ENCODE measurements at regions not wholly inside any gene's neighbourhood (a gene's known extent, or its start where the extent isn't known, plus 50 kb on each side); places are given as distances from the start of the nearest gene placed in this dataset.
"Not testable (repeated sequence)": the region's sequence is repeated elsewhere in the genome, so short reads cannot be mapped to it uniquely, and the experiment has no call there.

DNA sequence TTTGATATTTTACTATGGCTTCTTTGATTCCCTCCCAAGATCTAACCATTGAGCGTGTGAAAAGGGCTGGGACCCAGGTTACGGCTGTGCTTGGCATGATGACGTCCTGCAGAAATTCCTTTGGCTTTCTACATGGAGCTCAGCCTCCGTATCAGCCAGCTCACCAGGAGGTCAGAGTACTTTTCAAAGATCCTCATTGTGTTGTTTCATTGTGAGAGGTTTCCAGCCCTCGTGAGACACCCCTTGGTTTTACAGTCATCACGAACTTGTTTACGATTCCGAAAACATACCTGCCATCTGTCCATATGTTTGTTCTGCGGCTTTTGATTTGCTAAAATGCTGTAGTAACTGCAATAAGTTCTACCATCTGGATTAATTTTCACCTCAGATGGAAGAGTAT is 453.1 kb downstream of the TMEM121 start:
- no peaks in the 10 kb centered on the region for H3K4me1 ChIP-seq (ENCODE audit: control insufficient read depth in 5 of 5, insufficient read depth in 5 of 5, low read length in 5 of 5)
- H3K9ac ChIP-seq (ENCODE audit: low read length in 5 of 5), result no peak overlapping the region
- no peaks in the 10 kb centered on the region for H3K9me3 ChIP-seq (ENCODE audit: control insufficient read depth in 5 of 5, low read length in 5 of 5)
- no peak overlapping the region for H3K27ac ChIP-seq (ENCODE audit: low read depth, low read length)
- no peak overlapping the region for H3K4me3 ChIP-seq (ENCODE audit: low read depth in 1 of 5, low read length in 5 of 5)
- H3K36me3 ChIP-seq (ENCODE audit: control insufficient read depth in 5 of 5, insufficient read depth in 5 of 5, low read length in 5 of 5), result no peaks in the 10 kb centered on the region
- peaks cover 3 to 7% (median 6%) of the 10 kb centered on the region in 5 donors for H3K27me3 ChIP-seq (ENCODE audit: control insufficient read depth in 5 of 5, insufficient read depth in 4 of 5, low read length in 5 of 5)

DNA sequence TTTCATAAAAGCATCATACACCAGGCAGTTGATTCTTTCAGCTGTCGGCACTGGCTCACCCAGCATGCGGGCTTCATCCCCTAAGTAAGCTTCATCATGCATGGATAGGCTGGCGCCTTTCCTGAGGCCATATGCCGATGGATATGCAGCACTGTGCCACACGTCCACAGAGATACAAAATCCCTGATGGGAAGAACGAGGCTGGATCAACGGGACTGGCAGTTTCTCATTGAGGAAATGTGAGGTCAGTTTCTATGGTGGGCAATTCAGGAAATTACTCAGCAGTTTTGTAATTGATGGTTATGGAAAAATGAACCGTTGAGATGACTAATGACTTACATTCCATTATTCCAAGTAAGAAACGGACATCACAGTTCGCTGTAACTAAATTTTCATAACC is 453.8 kb downstream of the TMEM121 start:
- H3K4me1 ChIP-seq (ENCODE audit: control insufficient read depth in 5 of 5, insufficient read depth in 5 of 5, low read length in 5 of 5), result no peaks in the 10 kb centered on the region
- H3K9me3 ChIP-seq (ENCODE audit: control insufficient read depth in 5 of 5, low read length in 5 of 5), result no peaks in the 10 kb centered on the region
- no peaks in the 10 kb centered on the region for H3K36me3 ChIP-seq (ENCODE audit: control insufficient read depth in 5 of 5, insufficient read depth in 5 of 5, low read length in 5 of 5)
- H3K4me3 ChIP-seq (ENCODE audit: low read depth in 1 of 5, low read length in 5 of 5), result no peak overlapping the region
- H3K27me3 ChIP-seq (ENCODE audit: control insufficient read depth in 5 of 5, insufficient read depth in 4 of 5, low read length in 5 of 5), result peaks cover 0 to 2% (median 0%) of the 10 kb centered on the region in 5 donors
- H3K9ac ChIP-seq (ENCODE audit: low read length in 5 of 5), result no peak overlapping the region
- no peak overlapping the region for H3K27ac ChIP-seq (ENCODE audit: low read depth, low read length)

DNA sequence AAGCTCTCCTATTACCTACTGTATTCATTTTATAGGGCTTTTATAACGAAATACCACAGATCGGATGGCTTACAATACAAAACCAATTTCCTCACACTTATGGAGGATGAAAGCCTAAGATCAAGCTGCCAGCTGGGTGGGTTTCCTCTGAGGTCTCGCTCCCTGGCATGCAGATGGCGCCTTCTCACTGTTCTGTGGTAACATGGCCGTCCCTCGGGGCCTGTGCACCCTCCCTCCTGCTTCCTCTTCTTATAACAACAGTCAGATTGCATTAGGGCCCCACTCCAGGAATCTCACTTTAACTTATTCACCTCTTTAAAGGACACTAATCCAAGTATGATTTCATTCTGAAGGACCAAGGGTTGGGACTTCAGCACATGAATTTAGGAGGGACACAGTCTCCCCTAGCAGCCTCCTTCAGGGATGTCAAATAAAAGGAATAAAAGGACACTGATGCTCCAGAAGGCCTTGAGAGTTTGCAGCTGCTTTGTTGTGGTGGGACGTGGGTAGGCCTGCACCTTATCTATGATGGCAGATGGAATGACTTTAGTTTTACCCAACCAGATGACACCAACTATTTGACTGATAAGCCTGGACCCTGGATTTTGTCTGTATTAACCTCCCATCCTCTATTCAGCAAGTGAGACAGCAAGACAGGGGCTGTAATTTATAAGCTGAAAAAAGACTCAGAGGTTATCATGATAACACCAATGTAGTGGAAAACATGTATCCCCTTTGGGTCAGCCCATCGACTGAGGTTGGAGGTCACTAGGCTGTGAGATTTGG is 455.3 kb downstream of the TMEM121 start:
- not testable (repeated sequence) for H3K9ac ChIP-seq (ENCODE audit: low read length in 5 of 5); H3K4me1 ChIP-seq (ENCODE audit: control insufficient read depth in 5 of 5, insufficient read depth in 5 of 5, low read length in 5 of 5); H3K27me3 ChIP-seq (ENCODE audit: control insufficient read depth in 5 of 5, insufficient read depth in 4 of 5, low read length in 5 of 5); H3K36me3 ChIP-seq (ENCODE audit: control insufficient read depth in 5 of 5, insufficient read depth in 5 of 5, low read length in 5 of 5); H3K9me3 ChIP-seq (ENCODE audit: control insufficient read depth in 5 of 5, low read length in 5 of 5); H3K27ac ChIP-seq (ENCODE audit: low read depth, low read length); H3K4me3 ChIP-seq (ENCODE audit: low read depth in 1 of 5, low read length in 5 of 5)

DNA sequence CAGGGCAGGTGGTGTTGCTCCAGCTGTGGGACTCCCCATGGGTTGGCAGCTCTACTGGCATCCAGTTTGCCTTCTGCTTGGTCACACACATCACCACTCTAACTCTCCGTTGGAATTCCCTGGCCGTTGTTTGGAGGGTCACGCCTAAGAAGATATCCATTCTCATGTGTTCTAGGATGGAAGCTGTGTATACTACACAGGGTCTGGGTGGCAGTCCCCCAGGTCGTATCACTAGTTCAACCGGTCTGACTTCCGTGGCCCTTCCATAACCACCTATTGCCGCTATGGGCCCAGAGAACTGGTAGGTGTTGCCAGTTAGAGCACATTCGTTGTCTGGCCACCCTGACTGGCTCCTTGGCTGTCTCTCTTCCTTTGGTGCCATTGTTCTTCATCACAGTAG is 456.3 kb downstream of the TMEM121 start:
- no peak overlapping the region for H3K4me3 ChIP-seq (ENCODE audit: low read depth in 1 of 5, low read length in 5 of 5)
- no peaks in the 10 kb centered on the region for H3K4me1 ChIP-seq (ENCODE audit: control insufficient read depth in 5 of 5, insufficient read depth in 5 of 5, low read length in 5 of 5)
- no peak overlapping the region for H3K27ac ChIP-seq (ENCODE audit: low read depth, low read length)
- H3K36me3 ChIP-seq (ENCODE audit: control insufficient read depth in 5 of 5, insufficient read depth in 5 of 5, low read length in 5 of 5), result no peaks in the 10 kb centered on the region
- no peaks in the 10 kb centered on the region for H3K27me3 ChIP-seq (ENCODE audit: control insufficient read depth in 5 of 5, insufficient read depth in 4 of 5, low read length in 5 of 5)
- H3K9me3 ChIP-seq (ENCODE audit: control insufficient read depth in 5 of 5, low read length in 5 of 5), result no peaks in the 10 kb centered on the region
- H3K9ac ChIP-seq (ENCODE audit: low read length in 5 of 5), result no peak overlapping the region

DNA sequence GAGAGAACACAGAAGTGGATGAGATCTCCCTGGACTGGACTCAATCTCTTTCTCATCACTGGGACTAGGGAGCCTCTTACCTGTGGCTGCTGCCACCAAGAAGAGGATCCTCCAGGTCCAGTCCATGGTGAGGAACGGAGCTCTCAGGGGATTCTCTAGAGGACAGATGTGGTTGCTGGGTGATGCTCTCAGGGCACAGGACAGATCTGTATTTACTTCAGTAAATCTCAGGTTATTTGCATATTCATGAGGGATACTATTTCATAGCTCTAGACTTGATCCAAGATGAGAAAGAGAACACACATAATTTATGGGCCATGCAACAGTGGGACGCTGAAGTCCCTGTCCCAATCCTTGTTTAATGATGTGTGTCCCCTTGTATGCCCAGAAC is 460.5 kb downstream of the TMEM121 start:
- no peak overlapping the region for H3K27ac ChIP-seq (ENCODE audit: low read depth, low read length)
- H3K27me3 ChIP-seq (ENCODE audit: control insufficient read depth in 5 of 5, insufficient read depth in 4 of 5, low read length in 5 of 5), result no peaks in the 10 kb centered on the region
- H3K36me3 ChIP-seq (ENCODE audit: control insufficient read depth in 5 of 5, insufficient read depth in 5 of 5, low read length in 5 of 5), result no peaks in the 10 kb centered on the region
- no peak overlapping the region for H3K4me3 ChIP-seq (ENCODE audit: low read depth in 1 of 5, low read length in 5 of 5)
- H3K9me3 ChIP-seq (ENCODE audit: control insufficient read depth in 5 of 5, low read length in 5 of 5), result no peaks in the 10 kb centered on the region
- H3K9ac ChIP-seq (ENCODE audit: low read length in 5 of 5), result no peak overlapping the region
- H3K4me1 ChIP-seq (ENCODE audit: control insufficient read depth in 5 of 5, insufficient read depth in 5 of 5, low read length in 5 of 5), result peaks cover 0 to 5% (median 0%) of the 10 kb centered on the region in 5 donors

DNA sequence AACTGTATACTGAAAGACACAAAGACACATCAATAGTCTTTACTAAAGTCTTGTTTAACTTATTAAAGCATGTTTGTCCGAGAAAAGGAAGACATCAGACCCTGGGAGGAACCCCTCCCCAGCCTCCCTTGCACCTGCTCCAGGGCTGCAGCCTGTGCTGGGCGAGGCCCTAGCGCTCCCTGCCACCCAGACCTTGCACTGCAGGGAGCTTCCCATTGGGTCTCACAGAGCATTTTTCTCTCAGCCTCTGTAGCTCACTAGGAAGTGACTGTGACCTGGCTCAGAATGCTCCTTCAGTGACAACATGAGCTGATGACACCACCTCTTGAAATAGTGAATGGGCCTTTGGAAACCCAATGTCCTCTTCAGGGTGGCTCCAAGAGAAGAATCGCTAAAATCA is 461.2 kb downstream of the TMEM121 start:
- no peak overlapping the region for H3K9ac ChIP-seq (ENCODE audit: low read length in 5 of 5)
- no peak overlapping the region for H3K27ac ChIP-seq (ENCODE audit: low read depth, low read length)
- H3K4me1 ChIP-seq (ENCODE audit: control insufficient read depth in 5 of 5, insufficient read depth in 5 of 5, low read length in 5 of 5), result peaks cover 0 to 5% (median 0%) of the 10 kb centered on the region in 5 donors
- H3K4me3 ChIP-seq (ENCODE audit: low read depth in 1 of 5, low read length in 5 of 5), result no peak overlapping the region
- no peaks in the 10 kb centered on the region for H3K9me3 ChIP-seq (ENCODE audit: control insufficient read depth in 5 of 5, low read length in 5 of 5)
- no peaks in the 10 kb centered on the region for H3K27me3 ChIP-seq (ENCODE audit: control insufficient read depth in 5 of 5, insufficient read depth in 4 of 5, low read length in 5 of 5)
- H3K36me3 ChIP-seq (ENCODE audit: control insufficient read depth in 5 of 5, insufficient read depth in 5 of 5, low read length in 5 of 5), result no peaks in the 10 kb centered on the region

DNA sequence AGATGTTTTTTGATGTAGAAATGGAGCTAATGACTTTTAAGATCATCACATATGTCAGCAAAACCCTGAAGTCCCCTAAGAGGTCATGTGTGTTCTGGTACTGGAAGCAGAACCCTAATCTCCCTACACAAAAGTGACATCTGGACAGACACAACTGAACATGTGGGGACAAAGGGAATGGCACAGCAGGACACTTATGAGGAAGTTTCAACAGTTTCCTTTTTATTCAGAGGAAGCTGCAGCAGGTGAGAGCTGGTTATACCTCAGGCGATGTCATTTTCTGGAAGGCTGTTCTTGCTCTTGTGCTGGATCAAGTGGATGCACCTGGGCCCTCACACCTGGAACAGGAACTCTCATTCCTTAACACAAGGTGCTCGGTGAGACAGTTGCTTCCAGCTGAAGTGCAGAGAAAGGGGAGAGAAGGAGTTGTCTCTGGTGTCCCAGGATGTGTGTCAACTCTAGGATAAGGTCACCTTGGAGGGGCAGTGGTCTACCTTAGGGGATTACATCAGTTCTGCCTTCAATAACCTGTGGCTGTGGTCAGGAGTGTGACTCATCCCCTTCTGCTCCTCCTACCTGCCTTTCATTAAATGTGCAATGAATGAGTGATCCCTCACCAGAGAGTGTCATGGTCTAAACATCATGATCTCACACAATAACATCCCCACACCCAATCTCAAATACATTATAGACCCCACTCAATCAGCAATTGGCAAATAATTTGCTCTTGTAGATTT is 463.4 kb downstream of the TMEM121 start:
- H3K27me3 ChIP-seq (ENCODE audit: control insufficient read depth in 5 of 5, insufficient read depth in 4 of 5, low read length in 5 of 5), result peaks cover 0 to 4% (median 0%) of the 10 kb centered on the region in 5 donors
- H3K9ac ChIP-seq (ENCODE audit: low read length in 5 of 5), result no peak overlapping the region
- no peaks in the 10 kb centered on the region for H3K36me3 ChIP-seq (ENCODE audit: control insufficient read depth in 5 of 5, insufficient read depth in 5 of 5, low read length in 5 of 5)
- H3K4me1 ChIP-seq (ENCODE audit: control insufficient read depth in 5 of 5, insufficient read depth in 5 of 5, low read length in 5 of 5), result peaks cover 0 to 5% (median 0%) of the 10 kb centered on the region in 5 donors
- no peak overlapping the region for H3K4me3 ChIP-seq (ENCODE audit: low read depth in 1 of 5, low read length in 5 of 5)
- H3K27ac ChIP-seq (ENCODE audit: low read depth, low read length), result no peak overlapping the region
- no peaks in the 10 kb centered on the region for H3K9me3 ChIP-seq (ENCODE audit: control insufficient read depth in 5 of 5, low read length in 5 of 5)

DNA sequence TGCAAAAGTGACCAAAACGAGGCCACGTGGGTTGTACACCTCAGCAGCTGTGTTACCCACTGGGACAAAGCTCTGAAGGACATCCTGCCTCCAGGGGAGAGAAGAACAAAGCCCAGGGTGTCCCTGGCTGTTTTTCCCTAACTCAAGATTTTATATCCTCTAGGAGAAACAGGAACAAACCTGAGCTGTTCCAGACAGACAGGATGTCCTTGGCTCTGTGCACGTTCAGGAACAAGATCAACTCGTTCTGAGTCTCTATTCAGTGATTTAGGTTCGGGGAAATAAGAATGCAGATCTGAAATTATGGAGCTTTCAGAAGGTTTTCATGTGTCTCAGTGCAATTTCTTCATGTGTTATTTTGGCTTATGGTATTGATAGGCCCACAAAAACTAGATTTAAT is 465.3 kb downstream of the TMEM121 start:
- not testable (repeated sequence) for H3K4me3 ChIP-seq (ENCODE audit: low read depth in 1 of 5, low read length in 5 of 5); H3K27ac ChIP-seq (ENCODE audit: low read depth, low read length); H3K9me3 ChIP-seq (ENCODE audit: control insufficient read depth in 5 of 5, low read length in 5 of 5); H3K9ac ChIP-seq (ENCODE audit: low read length in 5 of 5); H3K4me1 ChIP-seq (ENCODE audit: control insufficient read depth in 5 of 5, insufficient read depth in 5 of 5, low read length in 5 of 5); H3K36me3 ChIP-seq (ENCODE audit: control insufficient read depth in 5 of 5, insufficient read depth in 5 of 5, low read length in 5 of 5); H3K27me3 ChIP-seq (ENCODE audit: control insufficient read depth in 5 of 5, insufficient read depth in 4 of 5, low read length in 5 of 5)

DNA sequence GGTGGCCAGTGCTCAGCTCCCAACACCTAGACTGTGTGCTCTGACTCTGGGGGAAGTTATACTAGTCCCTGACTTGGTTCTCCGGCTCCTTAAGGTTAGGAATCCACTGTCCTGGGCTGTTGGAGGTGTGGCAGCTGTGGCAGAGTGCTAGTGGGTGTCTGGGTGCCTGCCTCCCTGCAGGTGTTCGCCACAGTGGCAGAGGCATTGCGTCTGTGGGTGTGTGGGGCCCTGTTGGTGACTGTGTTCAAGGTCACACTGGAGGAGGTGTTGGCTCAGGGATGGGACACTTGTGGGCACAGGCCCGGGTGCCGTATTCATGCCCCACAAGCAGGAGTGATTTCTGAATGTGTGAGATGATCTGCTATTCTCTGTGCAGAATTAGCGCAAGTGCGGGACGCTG is 467.4 kb downstream of the TMEM121 start:
- Histone ChIP-seq H3K9me3 (ENCODE audit: control insufficient read depth in 5 of 5, low read length in 5 of 5) (no peaks in the 10 kb centered on the region), H3K27ac (ENCODE audit: low read depth, low read length) (no peak overlapping the region), H3K36me3 (ENCODE audit: control insufficient read depth in 5 of 5, insufficient read depth in 5 of 5, low read length in 5 of 5) (no peaks in the 10 kb centered on the region), H3K4me1 (ENCODE audit: control insufficient read depth in 5 of 5, insufficient read depth in 5 of 5, low read length in 5 of 5) (peaks cover 0 to 7% (median 0%) of the 10 kb centered on the region in 5 donors), H3K27me3 (ENCODE audit: control insufficient read depth in 5 of 5, insufficient read depth in 4 of 5, low read length in 5 of 5) (peaks cover 0 to 4% (median 0%) of the 10 kb centered on the region in 5 donors), H3K9ac (ENCODE audit: low read length in 5 of 5) (no peak overlapping the region), H3K4me3 (ENCODE audit: low read depth in 1 of 5, low read length in 5 of 5) (no peak overlapping the region)

DNA sequence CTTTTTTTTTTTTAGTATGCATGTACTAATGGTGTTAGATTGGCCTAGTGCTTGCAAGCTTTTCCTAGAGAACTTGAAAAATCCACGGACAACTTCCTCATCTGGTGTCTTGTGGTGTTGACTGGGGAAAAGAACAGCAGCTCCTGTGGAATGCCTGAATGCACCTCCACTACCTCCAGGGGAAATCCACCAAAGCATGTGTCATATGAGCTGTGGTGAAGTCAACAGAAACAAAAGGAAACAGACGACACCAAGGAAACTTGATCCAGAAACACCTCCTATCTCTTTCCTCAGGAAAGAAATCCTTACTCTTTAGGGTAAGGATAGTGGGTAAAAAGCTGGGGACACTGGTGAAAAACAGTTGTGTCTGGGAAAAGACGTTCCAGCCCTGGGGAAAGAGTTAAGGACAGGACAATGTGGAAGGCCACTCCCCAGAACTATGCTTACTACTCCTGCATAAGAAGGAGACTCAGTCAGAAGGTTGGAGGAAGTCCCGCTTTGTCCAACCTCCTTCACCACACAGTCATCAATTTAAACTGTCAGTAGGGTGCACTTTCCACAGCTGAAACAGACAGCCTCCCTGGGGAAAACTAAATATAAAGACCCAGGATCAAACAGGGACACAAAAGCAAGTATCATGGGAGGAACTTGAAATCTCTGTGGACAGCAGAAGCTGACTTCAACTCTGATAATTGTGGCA is 468.8 kb downstream of the TMEM121 start:
- H3K9ac ChIP-seq (ENCODE audit: low read length in 5 of 5); H3K4me3 ChIP-seq (ENCODE audit: low read depth in 1 of 5, low read length in 5 of 5); H3K9me3 ChIP-seq (ENCODE audit: control insufficient read depth in 5 of 5, low read length in 5 of 5); H3K27me3 ChIP-seq (ENCODE audit: control insufficient read depth in 5 of 5, insufficient read depth in 4 of 5, low read length in 5 of 5); H3K4me1 ChIP-seq (ENCODE audit: control insufficient read depth in 5 of 5, insufficient read depth in 5 of 5, low read length in 5 of 5); H3K36me3 ChIP-seq (ENCODE audit: control insufficient read depth in 5 of 5, insufficient read depth in 5 of 5, low read length in 5 of 5); H3K27ac ChIP-seq (ENCODE audit: low read depth, low read length): not testable (repeated sequence)
